ENCODE measurements at regions not wholly inside any gene's neighbourhood (a gene's known extent, or its start where the extent isn't known, plus 50 kb on each side); places are given as distances from the start of the nearest gene placed in this dataset.

- H3K36me3 ChIP-seq (ENCODE audit: control insufficient read depth in 2 of 2, extremely low read depth in 1 of 2, insufficient read depth in 1 of 2, low read length in 1 of 2), result no peaks in the 10 kb centered on the region
- DNase-seq (no peak), ATAC-seq (replicated peaks in 1 of 4) (no peak)
- H3K9me3 ChIP-seq, result no peaks in the 10 kb centered on the region
- WGBS (ENCODE audit: insufficient coverage), result no CpG with 5 or more reads among the region's 3 CpGs
- POLR2A ChIA-PET, result no interaction called here
- H3K27me3 ChIP-seq (replicated peaks in 1 of 2; ENCODE audit: control insufficient read depth in 2 of 2, extremely low read depth in 1 of 2, insufficient read depth in 2 of 2, low read length in 1 of 2), result no peaks in the 10 kb centered on the region
- H3K4me3 ChIP-seq (ENCODE audit: control insufficient read depth in 1 of 2, extremely low read depth in 1 of 2, low read length in 1 of 2), result no peak overlapping the region
- Mint-ChIP-seq H3K9me3 (peaks cover 0 to 9% (median 5%) of the 10 kb centered on the region in 3 donors), H3K36me3 (no peaks in the 10 kb centered on the region), H3K27me3 (no peaks in the 10 kb centered on the region), H3K4me3 (no peak overlapping the region), H3K27ac (no peak overlapping the region), H3K4me1 (no peaks in the 10 kb centered on the region)
- no peak overlapping the region for H3K27ac ChIP-seq (ENCODE audit: low read length)
- CTCF ChIA-PET, result no interaction called here
- H3K4me1 ChIP-seq (ENCODE audit: control insufficient read depth in 1 of 2, extremely low read depth in 1 of 2, insufficient read depth in 2 of 2, low read length in 2 of 2), result no peaks in the 10 kb centered on the region
These were observed 436.8 kb downstream of the HAO1 start for GRCh38 chr20:7503501-7503900.

GRCh38 chr20:7505152-7505834 is 435.0 kb downstream of the HAO1 start:
- no peaks in the 10 kb centered on the region for H3K27me3 Mint-ChIP-seq
- ChIA-PET CTCF (no interaction called here), POLR2A (interaction anchor here in 1 of 2 donors (0.7 kb wide), 1 partner anchor 1346 kb away, joined by 3 read pairs; no protein-coding TSS in a partner anchor)
- H3K27me3 ChIP-seq (replicated peaks in 1 of 2; ENCODE audit: control insufficient read depth in 2 of 2, extremely low read depth in 1 of 2, insufficient read depth in 2 of 2, low read length in 1 of 2), result no peaks in the 10 kb centered on the region
- no peak overlapping the region for H3K4me3 ChIP-seq (ENCODE audit: control insufficient read depth in 1 of 2, extremely low read depth in 1 of 2, low read length in 1 of 2)
- H3K36me3 ChIP-seq (ENCODE audit: control insufficient read depth in 2 of 2, extremely low read depth in 1 of 2, insufficient read depth in 1 of 2, low read length in 1 of 2), result no peaks in the 10 kb centered on the region
- H3K36me3 Mint-ChIP-seq, result no peaks in the 10 kb centered on the region
- H3K4me1 Mint-ChIP-seq, result no peaks in the 10 kb centered on the region
- 83% methylated on average over 2 of the region's 4 CpGs for WGBS (ENCODE audit: insufficient coverage)
- peaks cover 0 to 9% (median 5%) of the 10 kb centered on the region in 3 donors for H3K9me3 Mint-ChIP-seq
- H3K27ac ChIP-seq (ENCODE audit: low read length), result no peak overlapping the region
- DNase-seq (no peak), ATAC-seq (replicated peaks in 1 of 4) (no peak)
- no peak overlapping the region for H3K27ac Mint-ChIP-seq
- no peaks in the 10 kb centered on the region for H3K4me1 ChIP-seq (ENCODE audit: control insufficient read depth in 1 of 2, extremely low read depth in 1 of 2, insufficient read depth in 2 of 2, low read length in 2 of 2)
- no peak overlapping the region for H3K4me3 Mint-ChIP-seq
- H3K9me3 ChIP-seq, result no peaks in the 10 kb centered on the region

- H3K4me3 ChIP-seq (ENCODE audit: control insufficient read depth in 1 of 2, extremely low read depth in 1 of 2, low read length in 1 of 2), result no peak overlapping the region
- no peaks in the 10 kb centered on the region for H3K9me3 ChIP-seq
- H3K27me3 ChIP-seq (replicated peaks in 1 of 2; ENCODE audit: control insufficient read depth in 2 of 2, extremely low read depth in 1 of 2, insufficient read depth in 2 of 2, low read length in 1 of 2), result no peaks in the 10 kb centered on the region
- ATAC-seq (replicated peaks in 1 of 4) (no peak), DNase-seq (no peak)
- Mint-ChIP-seq H3K4me1 (no peaks in the 10 kb centered on the region), H3K36me3 (no peaks in the 10 kb centered on the region), H3K27ac (no peak overlapping the region), H3K4me3 (no peak overlapping the region), H3K27me3 (no peaks in the 10 kb centered on the region), H3K9me3 (peaks cover 0 to 9% (median 5%) of the 10 kb centered on the region in 3 donors)
- no CpG with 5 or more reads among the region's 4 CpGs for WGBS (ENCODE audit: insufficient coverage)
- H3K4me1 ChIP-seq (ENCODE audit: control insufficient read depth in 1 of 2, extremely low read depth in 1 of 2, insufficient read depth in 2 of 2, low read length in 2 of 2), result no peaks in the 10 kb centered on the region
- ChIA-PET CTCF (no interaction called here), POLR2A (interaction anchor here in 1 of 2 donors (0.7 kb wide), 1 partner anchor 1346 kb away, joined by 3 read pairs; no protein-coding TSS in a partner anchor)
- H3K36me3 ChIP-seq (ENCODE audit: control insufficient read depth in 2 of 2, extremely low read depth in 1 of 2, insufficient read depth in 1 of 2, low read length in 1 of 2), result no peaks in the 10 kb centered on the region
- H3K27ac ChIP-seq (ENCODE audit: low read length), result no peak overlapping the region
These were observed 434.4 kb downstream of the HAO1 start for GRCh38 chr20:7505835-7506221.

- H3K27me3 ChIP-seq (replicated peaks in 1 of 2; ENCODE audit: control insufficient read depth in 2 of 2, extremely low read depth in 1 of 2, insufficient read depth in 2 of 2, low read length in 1 of 2), result no peaks in the 10 kb centered on the region
- Mint-ChIP-seq H3K27ac (no peak overlapping the region), H3K27me3 (no peaks in the 10 kb centered on the region), H3K36me3 (no peaks in the 10 kb centered on the region), H3K4me3 (no peak overlapping the region), H3K4me1 (no peaks in the 10 kb centered on the region), H3K9me3 (peaks cover 8 to 15% (median 11%) of the 10 kb centered on the region in 3 donors)
- no peaks in the 10 kb centered on the region for H3K4me1 ChIP-seq (ENCODE audit: control insufficient read depth in 1 of 2, extremely low read depth in 1 of 2, insufficient read depth in 2 of 2, low read length in 2 of 2)
- DNase-seq (no peak), ATAC-seq (replicated peaks in 1 of 4) (no peak)
- ChIA-PET POLR2A (no interaction called here), CTCF (no interaction called here)
- H3K4me3 ChIP-seq (ENCODE audit: control insufficient read depth in 1 of 2, extremely low read depth in 1 of 2, low read length in 1 of 2), result no peak overlapping the region
- WGBS (ENCODE audit: insufficient coverage), result 57% methylated on average over 2 of the region's 6 CpGs
- H3K36me3 ChIP-seq (ENCODE audit: control insufficient read depth in 2 of 2, extremely low read depth in 1 of 2, insufficient read depth in 1 of 2, low read length in 1 of 2), result no peaks in the 10 kb centered on the region
- no peaks in the 10 kb centered on the region for H3K9me3 ChIP-seq
- no peak overlapping the region for H3K27ac ChIP-seq (ENCODE audit: low read length)
These were observed 423.6 kb downstream of the HAO1 start for GRCh38 chr20:7516621-7517111.

GRCh38 chr20:7520361-7520760 is 419.9 kb downstream of the HAO1 start:
- CTCF ChIA-PET, result no interaction called here
- Mint-ChIP-seq H3K4me3 (no peak overlapping the region), H3K9me3 (peaks cover 10 to 16% (median 14%) of the 10 kb centered on the region in 3 donors), H3K27me3 (no peaks in the 10 kb centered on the region), H3K27ac (no peak overlapping the region), H3K36me3 (no peaks in the 10 kb centered on the region), H3K4me1 (no peaks in the 10 kb centered on the region)
- Histone ChIP-seq H3K27ac (ENCODE audit: low read length) (no peak overlapping the region), H3K4me3 (ENCODE audit: control insufficient read depth in 1 of 2, extremely low read depth in 1 of 2, low read length in 1 of 2) (no peak overlapping the region), H3K4me1 (ENCODE audit: control insufficient read depth in 1 of 2, extremely low read depth in 1 of 2, insufficient read depth in 2 of 2, low read length in 2 of 2) (no peaks in the 10 kb centered on the region), H3K27me3 (replicated peaks in 1 of 2; ENCODE audit: control insufficient read depth in 2 of 2, extremely low read depth in 1 of 2, insufficient read depth in 2 of 2, low read length in 1 of 2) (no peaks in the 10 kb centered on the region), H3K36me3 (ENCODE audit: control insufficient read depth in 2 of 2, extremely low read depth in 1 of 2, insufficient read depth in 1 of 2, low read length in 1 of 2) (no peaks in the 10 kb centered on the region), H3K9me3 (no peaks in the 10 kb centered on the region)
- no peak for ATAC-seq (replicated peaks in 1 of 4)
- 50% methylated on average over 1 of the region's 4 CpGs for WGBS (ENCODE audit: insufficient coverage)
- POLR2A ChIA-PET, result no interaction called here
- no peak for DNase-seq

GRCh38 chr20:7523288-7523687 is 417.0 kb downstream of the HAO1 start:
- no peaks in the 10 kb centered on the region for H3K9me3 ChIP-seq
- no peak for DNase-seq

GRCh38 chr20:7540018-7540417 is 400.2 kb downstream of the HAO1 start:
- Histone ChIP-seq H3K27ac (ENCODE audit: low read length) (no peak overlapping the region), H3K36me3 (ENCODE audit: control insufficient read depth in 2 of 2, extremely low read depth in 1 of 2, insufficient read depth in 1 of 2, low read length in 1 of 2) (no peaks in the 10 kb centered on the region), H3K4me1 (ENCODE audit: control insufficient read depth in 1 of 2, extremely low read depth in 1 of 2, insufficient read depth in 2 of 2, low read length in 2 of 2) (no peaks in the 10 kb centered on the region), H3K9me3 (no peaks in the 10 kb centered on the region), H3K27me3 (replicated peaks in 1 of 2; ENCODE audit: control insufficient read depth in 2 of 2, extremely low read depth in 1 of 2, insufficient read depth in 2 of 2, low read length in 1 of 2) (no peaks in the 10 kb centered on the region), H3K4me3 (ENCODE audit: control insufficient read depth in 1 of 2, extremely low read depth in 1 of 2, low read length in 1 of 2) (no peak overlapping the region)
- Mint-ChIP-seq H3K9me3 (peaks cover 13 to 27% (median 16%) of the 10 kb centered on the region in 3 donors), H3K27ac (no peak overlapping the region), H3K4me1 (no peaks in the 10 kb centered on the region), H3K27me3 (no peaks in the 10 kb centered on the region), H3K36me3 (no peaks in the 10 kb centered on the region), H3K4me3 (no peak overlapping the region)
- POLR2A ChIA-PET, result no interaction called here
- DNase-seq (no peak), ATAC-seq (replicated peaks in 1 of 4) (no peak)
- CTCF ChIA-PET, result no interaction called here

More at GRCh38 chr20:7523288-7523687, 417.0 kb downstream of the HAO1 start:
- H3K9me3 Mint-ChIP-seq, result peaks cover 11 to 22% (median 13%) of the 10 kb centered on the region in 3 donors
- no peaks in the 10 kb centered on the region for H3K27me3 Mint-ChIP-seq
- CTCF ChIA-PET, result no interaction called here
- H3K4me3 ChIP-seq (ENCODE audit: control insufficient read depth in 1 of 2, extremely low read depth in 1 of 2, low read length in 1 of 2), result no peak overlapping the region
- H3K27ac Mint-ChIP-seq, result no peak overlapping the region
- no peaks in the 10 kb centered on the region for H3K4me1 Mint-ChIP-seq
- H3K4me3 Mint-ChIP-seq, result no peak overlapping the region
- H3K27ac ChIP-seq (ENCODE audit: low read length), result no peak overlapping the region
- no peaks in the 10 kb centered on the region for H3K36me3 Mint-ChIP-seq
- H3K4me1 ChIP-seq (ENCODE audit: control insufficient read depth in 1 of 2, extremely low read depth in 1 of 2, insufficient read depth in 2 of 2, low read length in 2 of 2), result no peaks in the 10 kb centered on the region
- POLR2A ChIA-PET, result no interaction called here
- H3K36me3 ChIP-seq (ENCODE audit: control insufficient read depth in 2 of 2, extremely low read depth in 1 of 2, insufficient read depth in 1 of 2, low read length in 1 of 2), result no peaks in the 10 kb centered on the region
- ATAC-seq (replicated peaks in 1 of 4), result no peak
- no peaks in the 10 kb centered on the region for H3K27me3 ChIP-seq (replicated peaks in 1 of 2; ENCODE audit: control insufficient read depth in 2 of 2, extremely low read depth in 1 of 2, insufficient read depth in 2 of 2, low read length in 1 of 2)

Measured in T-cell (primary cell).